ENCODE measurements at regions not wholly inside any gene's neighbourhood (a gene's known extent, or its start where the extent isn't known, plus 50 kb on each side); places are given as distances from the start of the nearest gene placed in this dataset.

DNA sequence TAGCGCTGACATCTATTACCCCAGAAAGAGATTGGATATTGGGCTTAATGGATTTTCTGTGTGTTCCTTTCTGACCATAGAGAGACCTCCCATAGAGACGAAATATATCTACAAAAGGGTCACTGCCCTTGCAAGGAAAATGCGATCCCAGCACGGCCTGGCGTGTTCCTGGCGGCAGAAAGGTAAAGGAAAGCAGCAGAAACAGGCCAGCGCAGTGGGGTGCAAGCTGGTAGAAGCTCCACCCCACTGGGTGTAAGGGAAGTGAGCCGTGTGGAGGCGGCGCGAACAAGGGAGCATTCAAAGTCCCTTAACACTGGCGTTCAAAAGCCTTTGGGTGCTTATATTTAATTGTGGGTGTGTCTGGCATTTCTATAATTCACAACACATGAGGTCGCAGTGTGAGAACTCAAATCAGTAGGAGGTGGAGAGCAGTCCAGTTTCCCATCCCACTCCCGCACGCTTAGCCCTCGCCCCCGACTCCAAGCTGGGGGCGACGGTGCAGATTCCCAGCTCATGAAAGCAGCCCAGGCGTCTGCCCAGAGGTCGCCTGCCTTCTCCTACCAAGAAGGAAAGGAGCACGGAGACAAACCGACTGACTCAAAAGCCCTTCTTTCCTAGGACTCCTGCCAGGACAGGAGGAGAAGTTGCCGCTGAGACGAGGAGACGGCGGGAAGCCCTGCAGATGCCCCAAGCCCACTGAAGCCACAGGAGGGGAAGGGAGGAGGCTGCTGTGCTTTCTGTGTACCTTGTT is 478.4 kb downstream of the FOXO1 start:
- TF ChIP-seq, protein P1, sequence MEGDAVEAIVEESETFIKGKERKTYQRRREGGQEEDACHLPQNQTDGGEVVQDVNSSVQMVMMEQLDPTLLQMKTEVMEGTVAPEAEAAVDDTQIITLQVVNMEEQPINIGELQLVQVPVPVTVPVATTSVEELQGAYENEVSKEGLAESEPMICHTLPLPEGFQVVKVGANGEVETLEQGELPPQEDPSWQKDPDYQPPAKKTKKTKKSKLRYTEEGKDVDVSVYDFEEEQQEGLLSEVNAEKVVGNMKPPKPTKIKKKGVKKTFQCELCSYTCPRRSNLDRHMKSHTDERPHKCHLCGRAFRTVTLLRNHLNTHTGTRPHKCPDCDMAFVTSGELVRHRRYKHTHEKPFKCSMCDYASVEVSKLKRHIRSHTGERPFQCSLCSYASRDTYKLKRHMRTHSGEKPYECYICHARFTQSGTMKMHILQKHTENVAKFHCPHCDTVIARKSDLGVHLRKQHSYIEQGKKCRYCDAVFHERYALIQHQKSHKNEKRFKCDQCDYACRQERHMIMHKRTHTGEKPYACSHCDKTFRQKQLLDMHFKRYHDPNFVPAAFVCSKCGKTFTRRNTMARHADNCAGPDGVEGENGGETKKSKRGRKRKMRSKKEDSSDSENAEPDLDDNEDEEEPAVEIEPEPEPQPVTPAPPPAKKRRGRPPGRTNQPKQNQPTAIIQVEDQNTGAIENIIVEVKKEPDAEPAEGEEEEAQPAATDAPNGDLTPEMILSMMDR (IDR thresholded peaks at IDR 0.05) = no peak
- no peak for TF ChIP-seq POLR2A (IDR thresholded peaks at IDR 0.05)
